ENCODE measurements at regions not wholly inside any gene's neighbourhood (a gene's known extent, or its start where the extent isn't known, plus 50 kb on each side); places are given as distances from the start of the nearest gene placed in this dataset.
"Not testable (repeated sequence)": the region's sequence is repeated elsewhere in the genome, so short reads cannot be mapped to it uniquely, and the experiment has no call there.

GRCh38 chr14:105622329-105622955 lies 96.1 kb downstream of the TMEM121 start:
- Histone ChIP-seq H3K4me1 (ENCODE audit: low read depth, poor library complexity, severe bottlenecking) (no peaks in the 10 kb centered on the region), H2AFZ (ENCODE audit: low read depth) (no peak overlapping the region), H3K36me3 (ENCODE audit: insufficient read depth) (no peaks in the 10 kb centered on the region), H3K79me2 (ENCODE audit: insufficient read depth, low read depth) (no peaks in the 10 kb centered on the region), H3K27me3 (ENCODE audit: insufficient read depth, low read depth) (no peaks in the 10 kb centered on the region), H3K4me2 (no peak overlapping the region), H3K9ac (no peak overlapping the region), H3K4me3 (IDR thresholded peaks at IDR 0.05; ENCODE audit: insufficient read depth, low read depth, low read length) (no peak overlapping the region), H3K27ac (no peak overlapping the region), H4K20me1 (ENCODE audit: insufficient read depth) (no peaks in the 10 kb centered on the region)
- TF ChIP-seq CTCF (conservative IDR thresholded peaks at IDR 0.05; ENCODE audit: low read depth, low read length), result no peak

- H3K4me1 ChIP-seq (ENCODE audit: low read depth, poor library complexity, severe bottlenecking); H4K20me1 ChIP-seq (ENCODE audit: insufficient read depth); H3K4me3 ChIP-seq (IDR thresholded peaks at IDR 0.05; ENCODE audit: insufficient read depth, low read depth, low read length); H3K9ac ChIP-seq; H2AFZ ChIP-seq (ENCODE audit: low read depth); H3K36me3 ChIP-seq (ENCODE audit: insufficient read depth); H3K79me2 ChIP-seq (ENCODE audit: insufficient read depth, low read depth); H3K27ac ChIP-seq; H3K4me2 ChIP-seq; H3K27me3 ChIP-seq (ENCODE audit: insufficient read depth, low read depth): not testable (repeated sequence)
These were observed 96.8 kb downstream of the TMEM121 start for GRCh38 chr14:105623178-105623577.

GRCh38 chr14:105624346-105624745 lies 98.0 kb downstream of the TMEM121 start:
- H3K36me3 ChIP-seq (ENCODE audit: insufficient read depth); H3K79me2 ChIP-seq (ENCODE audit: insufficient read depth, low read depth); H3K4me3 ChIP-seq (IDR thresholded peaks at IDR 0.05; ENCODE audit: insufficient read depth, low read depth, low read length); H3K9ac ChIP-seq; H2AFZ ChIP-seq (ENCODE audit: low read depth); H3K27me3 ChIP-seq (ENCODE audit: insufficient read depth, low read depth); H3K4me2 ChIP-seq; H3K27ac ChIP-seq; H4K20me1 ChIP-seq (ENCODE audit: insufficient read depth); H3K4me1 ChIP-seq (ENCODE audit: low read depth, poor library complexity, severe bottlenecking): not testable (repeated sequence)

GRCh38 chr14:105624749-105625434 lies 98.5 kb downstream of the TMEM121 start:
- not testable (repeated sequence) for H3K27ac ChIP-seq; H3K79me2 ChIP-seq (ENCODE audit: insufficient read depth, low read depth); H2AFZ ChIP-seq (ENCODE audit: low read depth); H3K9ac ChIP-seq; H3K4me2 ChIP-seq; H3K27me3 ChIP-seq (ENCODE audit: insufficient read depth, low read depth); H3K4me1 ChIP-seq (ENCODE audit: low read depth, poor library complexity, severe bottlenecking); H3K36me3 ChIP-seq (ENCODE audit: insufficient read depth); H3K4me3 ChIP-seq (IDR thresholded peaks at IDR 0.05; ENCODE audit: insufficient read depth, low read depth, low read length); H4K20me1 ChIP-seq (ENCODE audit: insufficient read depth)

- H2AFZ ChIP-seq (ENCODE audit: low read depth); H3K9ac ChIP-seq; H3K4me2 ChIP-seq; H3K4me3 ChIP-seq (IDR thresholded peaks at IDR 0.05; ENCODE audit: insufficient read depth, low read depth, low read length); H3K36me3 ChIP-seq (ENCODE audit: insufficient read depth); H4K20me1 ChIP-seq (ENCODE audit: insufficient read depth); H3K27me3 ChIP-seq (ENCODE audit: insufficient read depth, low read depth); H3K79me2 ChIP-seq (ENCODE audit: insufficient read depth, low read depth); H3K4me1 ChIP-seq (ENCODE audit: low read depth, poor library complexity, severe bottlenecking); H3K27ac ChIP-seq: not testable (repeated sequence)
These were observed 99.1 kb downstream of the TMEM121 start for GRCh38 chr14:105625448-105625847.

GRCh38 chr14:105626111-105626510 lies 99.7 kb downstream of the TMEM121 start:
- not testable (repeated sequence) for H4K20me1 ChIP-seq (ENCODE audit: insufficient read depth); H3K36me3 ChIP-seq (ENCODE audit: insufficient read depth); H3K27me3 ChIP-seq (ENCODE audit: insufficient read depth, low read depth); H3K4me1 ChIP-seq (ENCODE audit: low read depth, poor library complexity, severe bottlenecking); H3K4me2 ChIP-seq; H3K4me3 ChIP-seq (IDR thresholded peaks at IDR 0.05; ENCODE audit: insufficient read depth, low read depth, low read length); H2AFZ ChIP-seq (ENCODE audit: low read depth); H3K27ac ChIP-seq; H3K79me2 ChIP-seq (ENCODE audit: insufficient read depth, low read depth); H3K9ac ChIP-seq

GRCh38 chr14:105626651-105627050 lies 100.3 kb downstream of the TMEM121 start:
- not testable (repeated sequence) for H3K36me3 ChIP-seq (ENCODE audit: insufficient read depth); H3K9ac ChIP-seq; H3K79me2 ChIP-seq (ENCODE audit: insufficient read depth, low read depth); H4K20me1 ChIP-seq (ENCODE audit: insufficient read depth); H2AFZ ChIP-seq (ENCODE audit: low read depth); H3K4me1 ChIP-seq (ENCODE audit: low read depth, poor library complexity, severe bottlenecking); H3K4me3 ChIP-seq (IDR thresholded peaks at IDR 0.05; ENCODE audit: insufficient read depth, low read depth, low read length); H3K27me3 ChIP-seq (ENCODE audit: insufficient read depth, low read depth); H3K4me2 ChIP-seq; H3K27ac ChIP-seq

- H3K4me1 ChIP-seq (ENCODE audit: low read depth, poor library complexity, severe bottlenecking); H2AFZ ChIP-seq (ENCODE audit: low read depth); H3K79me2 ChIP-seq (ENCODE audit: insufficient read depth, low read depth); H3K27ac ChIP-seq; H4K20me1 ChIP-seq (ENCODE audit: insufficient read depth); H3K9ac ChIP-seq; H3K4me2 ChIP-seq; H3K36me3 ChIP-seq (ENCODE audit: insufficient read depth); H3K4me3 ChIP-seq (IDR thresholded peaks at IDR 0.05; ENCODE audit: insufficient read depth, low read depth, low read length); H3K27me3 ChIP-seq (ENCODE audit: insufficient read depth, low read depth): not testable (repeated sequence)
These were observed 100.9 kb downstream of the TMEM121 start for GRCh38 chr14:105627287-105627686.
